Fibroblast of skin of scalp (primary cell): ENCODE measurements at regions not wholly inside any gene's neighbourhood (a gene's known extent, or its start where the extent isn't known, plus 50 kb on each side); places are given as distances from the start of the nearest gene placed in this dataset.

Source experiments
- DNase-seq: peaks from one replicate; pipeline ENCODE4 v3.0.0-alpha.2; 2013

DNA sequence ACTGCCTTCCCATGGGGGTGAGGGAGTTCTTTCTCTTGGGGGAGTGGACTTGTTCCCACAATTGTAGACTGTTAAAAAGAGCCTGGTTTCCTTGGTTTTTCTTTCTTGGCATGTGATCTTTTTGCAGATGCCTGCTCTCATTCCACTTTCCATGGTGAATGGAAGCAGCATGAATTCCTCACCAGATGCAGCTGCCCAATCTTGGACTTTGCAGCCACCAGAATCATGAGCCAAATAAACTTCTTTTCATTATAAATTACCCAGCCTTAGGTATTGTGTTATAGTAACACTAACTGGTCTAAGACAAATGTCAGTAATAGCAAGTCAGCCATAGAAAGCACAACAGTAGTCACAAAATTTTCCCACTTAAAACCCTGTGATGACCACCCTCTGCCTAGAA, 260.5 kb upstream of the THBS1 start:
- DNase-seq: no peak

DNA sequence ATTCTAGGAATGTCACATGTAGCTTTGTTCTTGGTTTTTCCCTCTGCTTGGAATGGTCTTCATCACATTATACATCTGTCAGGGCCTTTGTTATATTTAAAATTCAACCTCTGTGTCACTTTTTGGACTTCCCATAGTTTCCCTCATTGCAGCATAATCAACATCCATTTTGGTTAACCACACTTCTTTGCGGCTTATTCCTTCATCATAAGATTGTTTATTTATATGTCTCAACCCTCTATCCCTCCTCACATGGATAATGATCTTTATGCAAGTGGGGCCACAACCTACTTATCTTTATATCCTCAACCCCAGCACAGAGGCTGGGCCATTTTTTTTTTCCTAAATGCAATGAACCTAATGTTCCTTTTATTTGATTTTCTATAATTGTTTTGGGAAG, 260.0 kb upstream of the THBS1 start:
- DNase-seq: no peak

DNA sequence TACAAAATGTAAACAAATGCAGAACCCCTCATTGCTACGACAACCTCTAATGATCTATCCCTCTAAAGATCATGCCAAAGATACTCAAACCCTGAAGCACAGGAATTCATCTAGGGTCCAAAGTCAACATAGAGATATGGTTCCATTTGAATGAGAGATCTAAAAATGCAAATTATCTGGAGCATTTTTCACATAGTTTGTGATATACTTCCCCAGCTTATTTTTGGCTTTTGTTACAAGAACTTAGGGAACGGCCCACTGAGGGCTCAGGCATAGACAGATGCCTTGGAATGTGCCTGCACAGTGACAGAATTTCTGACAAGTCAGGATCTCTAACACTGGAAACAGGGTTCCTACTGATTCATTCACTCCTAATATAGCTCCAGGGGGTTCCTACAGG, 258.9 kb upstream of the THBS1 start:
- DNase-seq: peak; percentile 95

DNA sequence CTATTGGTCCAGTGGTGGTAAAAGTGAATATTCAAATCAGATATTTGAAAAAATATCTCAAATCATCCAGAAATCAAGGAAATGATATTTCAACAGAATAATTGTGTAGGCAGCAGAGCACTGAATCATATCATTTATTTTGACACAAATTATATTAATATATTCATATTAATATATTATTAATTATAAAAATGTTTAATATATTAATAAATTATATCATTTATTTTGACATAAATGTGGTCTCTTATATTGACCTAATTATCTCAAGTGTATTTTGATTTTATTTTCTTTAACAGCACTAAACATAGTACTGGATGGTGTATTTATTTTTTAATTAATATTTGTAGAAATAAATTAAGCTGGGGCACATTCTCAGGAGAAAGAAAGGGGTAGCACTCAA, 257.7 kb upstream of the THBS1 start:
- DNase-seq: no peak

DNA sequence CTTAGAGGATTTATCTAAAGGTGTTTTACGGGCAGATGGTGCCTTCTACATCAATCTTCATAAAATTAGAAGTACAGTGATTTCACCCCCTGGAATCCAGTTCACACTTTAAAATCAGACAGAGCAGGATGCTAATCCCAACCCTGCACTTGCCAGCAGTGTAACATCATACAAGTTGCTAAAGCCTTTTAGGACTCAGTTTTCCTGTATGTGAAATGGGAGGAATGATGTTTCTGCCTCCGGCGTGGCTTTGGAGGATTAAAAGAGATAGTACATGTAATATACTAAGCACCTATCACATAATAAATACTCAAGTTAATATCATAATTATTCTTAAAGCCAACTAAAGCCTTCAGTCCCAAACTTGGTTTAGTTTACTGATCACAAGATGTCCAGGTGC, 257.2 kb upstream of the THBS1 start:
- DNase-seq: no peak

DNA sequence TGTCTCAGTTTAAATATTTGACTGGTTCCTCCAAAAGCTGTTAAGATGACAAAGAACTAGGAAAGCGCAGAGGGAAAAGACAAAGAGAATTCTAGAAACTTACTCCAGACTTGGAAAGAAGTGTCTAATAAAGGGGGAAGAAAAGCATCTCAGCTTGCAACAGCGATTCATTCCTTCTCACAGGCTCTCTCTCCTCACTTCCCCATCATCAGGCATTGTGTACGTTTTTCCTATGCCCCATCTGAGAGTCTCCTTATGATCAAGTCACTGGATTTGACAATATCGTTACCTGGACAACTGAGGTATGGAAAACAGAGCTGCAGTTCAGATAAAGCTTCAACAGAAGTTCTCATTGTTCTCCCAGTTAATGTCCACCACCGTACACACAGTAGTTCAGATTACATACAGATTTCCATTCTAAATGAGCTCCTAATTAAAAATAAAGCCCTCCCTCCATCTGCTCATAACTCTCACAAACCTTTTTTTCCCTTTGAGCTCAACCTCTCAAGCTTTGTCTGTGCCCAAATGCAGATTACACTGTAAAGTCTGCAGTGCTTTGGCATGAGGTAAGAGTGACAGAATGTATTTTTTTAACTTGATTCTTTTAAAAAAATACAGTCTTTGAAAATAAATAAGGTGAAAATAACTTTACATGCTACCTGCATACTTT, 254.4 kb upstream of the THBS1 start:
- no peak for DNase-seq

DNA sequence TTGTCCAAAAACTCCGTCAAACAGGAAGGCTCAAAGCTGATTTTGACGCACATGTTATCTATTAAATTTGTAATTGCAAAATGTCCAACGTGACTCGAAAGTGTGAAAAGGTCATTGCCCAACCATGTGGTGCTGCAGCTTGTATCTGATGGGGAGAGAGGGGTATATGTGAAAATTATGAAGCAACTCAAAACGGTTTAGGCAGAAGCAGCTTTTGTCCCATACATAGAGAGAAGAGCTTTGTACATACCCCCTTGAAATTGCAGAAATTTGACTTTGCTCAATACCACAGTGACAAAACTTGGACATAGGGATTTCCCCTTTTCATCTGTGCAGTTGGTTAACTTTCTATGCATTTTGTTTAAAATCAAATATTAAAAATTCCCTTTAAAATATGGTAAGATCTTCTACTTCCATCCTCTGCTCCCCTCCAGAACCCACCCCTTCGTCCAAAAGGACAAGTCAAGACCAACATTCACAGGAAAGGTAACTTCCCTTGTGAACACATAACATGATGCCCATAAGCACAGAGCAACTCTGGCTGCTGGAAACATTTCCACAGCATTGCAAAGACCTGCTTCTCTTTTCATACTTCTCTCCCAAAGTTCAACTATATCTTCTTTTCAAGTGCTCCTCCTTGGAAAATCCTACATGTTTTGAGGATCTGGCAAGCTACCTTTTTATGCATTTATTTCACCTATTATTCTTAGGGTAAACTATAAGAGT, 253.7 kb upstream of the THBS1 start:
- DNase-seq: no peak

DNA sequence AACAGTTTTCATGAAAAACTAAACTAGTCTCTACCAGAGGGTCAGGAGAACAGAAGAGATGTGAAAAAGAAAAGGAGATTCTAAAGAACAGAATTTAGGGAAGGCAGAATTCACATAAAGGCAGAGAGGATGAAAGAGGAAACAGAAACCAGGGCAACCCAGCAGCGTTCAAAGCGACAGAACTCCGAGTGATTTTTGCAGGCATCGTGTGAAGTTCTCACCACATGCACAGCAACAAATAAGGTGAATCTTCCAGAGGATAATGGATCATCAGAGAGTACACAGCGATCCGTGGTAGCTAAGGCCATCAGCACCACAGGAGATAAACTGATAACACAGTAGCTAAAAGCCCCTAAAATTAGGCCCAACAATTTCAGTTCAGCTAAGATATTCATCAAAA, 250.8 kb upstream of the THBS1 start:
- no peak for DNase-seq

DNA sequence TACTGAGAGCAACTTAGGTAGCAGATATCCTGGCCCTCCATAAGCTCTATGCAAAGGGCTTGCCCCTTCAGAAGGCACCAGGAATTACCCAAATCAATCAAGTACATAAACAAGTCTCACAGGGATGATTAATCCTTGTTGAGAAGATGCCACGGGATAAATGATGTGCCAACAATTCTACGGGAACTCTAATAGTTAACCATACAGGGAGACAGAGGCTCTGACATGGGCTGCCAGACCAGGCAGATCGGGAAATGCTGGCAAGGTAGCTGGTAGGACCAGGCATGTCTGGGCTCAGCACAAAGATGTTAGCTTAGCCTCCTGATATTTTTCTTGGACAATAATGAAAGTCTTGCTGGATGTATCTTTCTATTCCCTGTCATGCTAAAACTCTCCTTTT, 249.3 kb upstream of the THBS1 start:
- DNase-seq: no peak

DNA sequence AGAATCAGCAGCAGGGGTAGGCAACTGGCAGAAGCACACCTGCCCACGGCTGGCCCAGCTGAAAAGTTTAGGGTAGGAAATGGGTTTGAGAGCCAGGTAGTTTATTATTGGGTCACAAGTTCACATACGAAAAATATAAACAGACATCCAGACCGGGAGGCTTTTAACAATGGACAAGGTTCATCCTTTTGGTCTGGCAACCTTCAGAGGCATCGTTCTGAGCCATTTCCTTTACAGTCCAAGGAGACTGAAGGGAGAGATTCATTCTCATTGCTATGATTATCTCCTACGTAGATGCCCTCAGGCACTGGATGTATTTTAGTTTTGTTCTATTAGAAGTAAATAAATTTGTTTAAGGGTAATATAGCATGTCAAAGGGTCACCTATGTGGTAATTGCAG, 248.0 kb upstream of the THBS1 start:
- no peak for DNase-seq

DNA sequence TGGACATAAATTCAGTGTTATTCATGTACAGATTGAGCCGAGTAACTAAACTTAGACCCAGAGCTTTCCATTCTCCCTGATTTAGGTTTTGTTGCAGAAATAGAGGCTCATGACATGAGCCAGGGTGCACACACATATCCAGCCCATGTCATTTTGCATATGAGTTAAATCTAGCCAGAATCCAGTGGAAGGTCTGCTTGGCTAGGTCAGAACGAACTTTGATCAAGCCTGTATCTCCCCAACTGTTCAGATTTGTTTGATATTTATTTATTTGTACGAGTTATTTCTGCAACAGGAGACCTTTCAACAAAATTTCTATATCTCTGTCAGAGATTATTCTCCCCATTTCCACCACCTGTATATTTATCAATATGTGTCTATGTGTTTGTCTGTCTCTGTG, 247.5 kb upstream of the THBS1 start:
- DNase-seq: no peak

DNA sequence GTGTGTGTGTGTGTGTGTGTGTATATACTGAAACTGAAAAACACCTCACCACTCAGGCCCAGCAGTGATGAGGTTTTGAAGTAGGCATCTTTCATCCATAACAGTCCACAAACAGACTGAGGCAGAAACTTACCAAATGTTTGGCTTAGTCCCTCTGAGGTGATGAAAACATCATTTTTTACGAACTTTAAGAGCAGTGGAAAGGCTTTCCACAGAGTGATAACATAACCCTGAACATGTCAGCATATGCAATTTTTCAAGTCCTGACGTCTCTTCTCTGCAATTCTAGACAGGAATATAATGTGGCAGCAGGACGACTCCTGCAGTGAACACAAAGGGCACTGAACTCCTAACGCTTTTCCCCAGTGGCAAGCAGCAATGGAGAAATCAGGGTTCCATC, 247.0 kb upstream of the THBS1 start:
- DNase-seq: no peak

DNA sequence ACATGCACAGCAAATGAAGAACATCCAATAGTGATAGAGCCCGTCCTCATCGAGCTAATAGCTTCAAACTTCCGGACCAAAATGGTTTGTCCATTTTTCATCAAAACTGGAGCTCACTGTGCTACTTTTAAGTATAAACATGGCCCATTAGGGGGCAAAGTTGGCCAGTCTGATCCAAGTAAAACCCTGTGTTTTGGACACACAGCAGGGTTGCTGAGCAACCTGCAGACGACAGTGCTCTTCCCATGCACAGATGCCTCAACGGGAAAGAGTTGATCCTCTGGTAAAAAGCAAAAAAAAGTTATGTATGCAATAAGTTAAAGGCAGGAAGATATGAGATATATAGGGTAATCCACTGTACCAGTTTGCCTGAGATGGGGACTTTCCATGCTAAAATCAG, 244.0 kb upstream of the THBS1 start:
- DNase-seq: no peak

DNA sequence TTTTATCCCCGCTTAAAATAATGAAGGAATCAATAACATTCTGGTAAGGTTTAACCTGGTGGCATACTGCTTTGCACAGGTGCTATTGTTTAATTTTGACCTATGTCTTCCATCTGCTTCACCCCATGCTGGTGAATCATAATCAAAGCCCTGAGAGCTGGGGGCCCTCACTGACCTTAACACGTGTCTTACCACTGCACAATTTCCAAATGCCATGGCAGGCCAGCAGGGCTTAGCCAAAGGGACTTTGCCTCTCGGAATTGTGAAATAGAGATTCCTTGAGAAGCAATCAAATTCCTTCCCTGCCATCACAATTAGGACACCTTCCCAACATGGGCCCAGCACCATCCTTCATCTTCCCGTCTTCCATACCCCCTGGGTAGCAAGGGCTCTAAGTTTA, 242.6 kb upstream of the THBS1 start:
- no peak for DNase-seq

DNA sequence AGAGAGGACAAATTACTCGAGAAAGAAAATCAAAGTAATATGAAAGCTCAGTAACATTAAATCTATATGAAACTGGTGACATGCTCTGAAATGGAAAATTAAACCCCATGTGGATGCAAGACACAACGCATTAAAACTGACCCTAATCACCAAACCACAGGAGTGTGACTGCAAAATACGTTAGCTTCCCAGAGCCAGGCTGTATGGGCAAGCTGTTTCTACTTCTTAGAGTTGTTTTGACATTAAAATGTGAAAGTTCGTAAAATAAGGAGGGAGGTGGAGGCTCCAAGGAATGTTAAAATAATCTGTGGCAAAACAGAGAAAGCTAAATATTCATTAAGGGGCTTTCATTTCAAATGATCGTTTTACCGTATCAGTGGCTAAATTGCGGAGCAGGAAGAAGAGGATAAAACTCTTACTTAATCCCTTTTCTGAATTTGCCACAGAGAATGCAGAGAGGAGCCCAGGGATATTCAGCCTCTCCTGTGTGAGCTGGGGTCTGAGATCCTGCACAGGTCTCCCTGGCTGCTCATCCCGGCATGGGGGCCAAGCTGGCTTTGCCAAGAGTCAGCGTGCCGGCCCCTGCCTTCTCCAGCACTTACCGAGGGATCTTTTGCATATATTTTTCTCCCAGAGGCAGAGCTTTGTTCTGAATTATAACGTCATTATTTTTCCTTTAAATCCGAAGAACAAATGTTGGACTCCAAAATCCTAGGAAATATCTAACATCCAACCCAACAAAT, 239.8 kb upstream of the THBS1 start:
- DNase-seq: no peak

DNA sequence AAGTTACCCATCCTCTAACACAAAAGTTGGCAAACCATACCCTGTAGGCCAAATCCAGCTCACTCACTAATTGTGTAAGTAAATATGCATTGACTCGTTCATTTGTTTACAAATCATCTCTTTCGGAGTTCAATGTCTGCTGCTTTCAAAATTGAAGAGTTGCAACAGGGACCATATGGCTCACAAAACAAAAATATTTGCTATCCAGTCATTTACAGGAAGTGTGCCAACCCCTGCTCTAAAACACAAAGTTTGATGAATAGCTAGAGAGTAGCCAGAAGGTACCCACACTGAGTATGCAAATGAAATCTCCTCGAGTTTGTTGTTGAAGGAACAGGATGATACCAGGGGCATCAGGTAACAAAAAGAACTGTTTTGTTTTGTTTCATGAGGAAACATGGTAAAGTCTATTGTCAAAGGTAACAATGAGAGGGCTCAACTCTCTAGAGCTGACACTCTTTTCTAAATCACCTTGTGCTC, 236.2 kb upstream of the THBS1 start:
- DNase-seq: no peak

DNA sequence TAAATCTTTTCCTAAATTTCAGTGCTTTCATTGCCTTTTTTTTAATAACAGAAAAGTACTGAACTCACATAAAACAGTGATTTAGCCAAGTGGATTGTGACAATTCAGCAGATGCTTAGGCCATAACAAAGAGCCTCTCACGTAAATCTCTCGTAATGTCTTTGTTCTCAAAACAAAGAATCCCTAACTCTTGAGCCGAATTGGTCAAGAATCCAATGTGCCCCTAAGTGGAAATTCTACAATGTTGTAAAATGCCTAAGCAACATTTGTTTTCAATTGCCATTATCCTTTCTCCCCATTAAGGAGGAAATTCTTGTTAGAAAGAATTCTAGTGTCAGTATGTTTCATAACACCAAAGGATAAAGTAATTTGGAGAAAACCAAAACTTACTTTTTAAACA, 235.7 kb upstream of the THBS1 start:
- DNase-seq: peak; percentile 74

DNA sequence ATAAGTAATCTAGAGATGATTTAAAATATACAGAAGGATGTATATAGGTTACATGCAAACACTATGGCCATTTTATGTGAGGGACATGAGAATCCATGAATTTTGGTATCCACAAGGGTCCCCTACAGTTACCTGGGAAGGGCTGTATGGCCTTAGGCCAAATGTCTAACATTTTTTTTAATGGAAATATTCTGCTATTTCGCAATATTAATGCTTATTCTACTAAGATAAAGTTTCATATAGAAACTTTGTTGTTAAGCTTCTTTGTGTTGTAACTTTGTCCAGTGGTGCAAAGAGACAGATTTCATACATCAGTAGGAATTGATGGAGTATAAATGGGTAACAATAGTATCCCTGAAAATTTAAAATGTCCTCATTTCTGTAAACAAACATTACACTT, 233.4 kb upstream of the THBS1 start:
- DNase-seq: no peak

DNA sequence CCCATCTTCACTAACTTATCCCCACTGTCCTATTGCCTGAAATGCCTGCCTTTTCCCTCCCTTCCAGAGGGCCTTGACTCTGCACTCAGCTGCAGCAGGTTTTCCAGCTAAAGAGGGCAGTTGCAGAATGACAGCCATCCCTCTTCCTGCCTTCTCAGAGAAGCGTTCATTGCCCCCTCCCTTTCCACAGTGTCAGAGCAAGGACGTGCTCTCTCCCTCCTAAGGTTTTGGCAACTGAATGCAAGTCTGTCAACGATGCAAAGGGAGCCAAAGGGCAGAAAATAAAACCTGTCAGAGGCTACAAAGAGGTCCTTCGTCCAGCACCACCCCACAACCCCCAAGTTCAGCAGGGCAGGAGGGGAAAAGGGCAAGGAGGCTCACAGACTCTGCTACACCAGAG, 230.1 kb upstream of the THBS1 start:
- no peak for DNase-seq

DNA sequence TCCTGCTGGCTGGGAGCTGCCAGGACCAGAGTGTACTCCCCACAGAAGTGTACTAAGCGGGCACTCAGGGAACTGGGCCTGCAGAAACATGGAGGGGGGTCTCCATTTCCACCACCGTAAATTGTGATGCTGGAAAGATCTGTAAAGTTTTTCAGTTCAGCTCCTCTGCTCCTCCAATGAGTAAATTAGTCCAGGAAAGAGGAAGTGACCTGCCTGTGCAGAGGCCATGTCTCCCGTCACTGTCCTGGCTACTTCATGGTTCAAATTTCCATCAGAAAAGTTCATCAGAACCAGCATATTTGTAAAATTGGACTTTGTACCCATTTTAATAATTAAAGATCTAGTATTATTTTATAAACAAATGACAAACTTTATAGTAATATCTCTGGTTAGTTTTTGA, 226.7 kb upstream of the THBS1 start:
- no peak for DNase-seq

DNA sequence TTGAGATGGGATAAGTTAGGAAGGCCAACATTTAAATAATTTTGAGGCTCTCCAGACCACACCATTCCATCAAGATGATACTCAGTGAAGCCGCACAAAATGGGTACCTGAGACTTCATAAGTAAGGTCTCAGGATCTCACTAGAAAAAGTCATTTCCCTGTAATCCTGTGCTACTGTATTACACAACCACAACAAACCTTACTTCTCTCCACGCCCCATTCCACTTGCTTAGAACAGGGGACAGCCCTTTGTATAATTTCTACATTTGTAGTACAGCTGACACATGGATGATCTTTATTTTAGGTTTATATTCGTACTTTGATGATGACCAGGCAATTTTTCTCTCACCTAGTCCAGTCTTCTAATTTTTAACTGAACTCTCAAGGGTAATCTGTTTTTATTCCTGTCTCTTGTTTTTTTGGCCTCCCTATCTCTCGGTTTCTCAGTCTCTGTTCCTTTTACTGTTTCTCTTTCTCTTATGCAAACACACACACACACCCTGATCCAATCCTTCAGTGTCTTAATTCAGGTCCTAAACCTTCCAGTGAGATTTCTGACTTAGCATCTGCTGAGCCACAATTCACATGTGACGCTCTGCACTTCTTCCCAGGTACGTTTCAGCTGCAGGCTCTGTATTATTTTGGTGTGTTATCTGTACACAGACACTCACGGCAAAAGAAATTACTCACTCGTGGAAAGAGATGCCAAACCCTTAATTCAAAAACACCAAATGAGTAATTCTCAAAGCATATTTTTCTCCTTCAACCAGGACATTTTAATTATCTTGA, 223.2 kb upstream of the THBS1 start:
- no peak for DNase-seq

DNA sequence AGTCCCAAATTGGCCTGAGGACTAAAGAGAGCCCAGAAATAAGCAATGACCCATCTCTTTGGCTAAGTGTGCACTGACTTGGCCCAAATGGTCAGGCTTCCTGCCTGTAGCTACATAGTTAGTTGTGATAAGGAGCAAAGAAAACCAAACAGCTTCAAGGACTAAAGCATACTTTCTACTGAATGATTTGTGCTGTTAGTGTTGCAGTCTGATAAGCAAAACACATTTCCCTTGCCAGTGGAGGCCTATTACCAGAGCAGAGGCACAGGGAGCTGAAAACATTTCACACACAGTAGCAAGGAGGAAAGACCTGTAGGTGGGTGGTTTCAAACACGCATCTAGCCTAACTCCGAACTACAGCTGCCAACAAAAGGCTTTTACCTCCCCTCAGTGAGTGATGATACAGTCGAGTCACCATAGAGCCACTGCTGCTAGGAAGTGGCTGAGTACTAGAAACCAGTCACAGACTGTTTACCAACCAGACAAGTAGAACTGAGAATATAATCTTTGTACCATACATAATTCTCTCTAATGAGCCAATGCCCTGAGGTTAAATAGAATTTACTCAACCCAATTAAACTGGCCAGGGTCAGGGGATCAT, 222.3 kb upstream of the THBS1 start:
- peak; percentile 36 for DNase-seq

DNA sequence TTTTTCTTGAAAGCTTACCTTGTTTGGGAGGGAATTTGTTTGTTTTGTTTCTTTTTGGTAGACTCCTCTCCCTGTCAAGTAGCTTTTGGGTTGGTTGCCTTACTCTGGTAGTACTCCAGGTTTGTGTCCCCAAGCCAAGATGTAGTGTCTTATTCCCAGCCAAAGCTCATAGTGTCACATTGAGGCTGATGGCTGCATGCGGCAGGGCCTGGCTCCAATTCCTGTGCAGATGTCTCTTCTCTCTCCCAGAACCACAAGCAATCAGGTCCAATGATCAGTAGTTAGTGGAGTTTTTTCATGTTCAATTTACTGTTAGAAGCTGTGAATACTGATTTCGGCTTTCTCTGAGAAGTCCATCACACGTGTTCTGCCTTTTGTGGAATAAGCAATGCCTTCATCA, 221.1 kb upstream of the THBS1 start:
- DNase-seq: no peak
